ENCODE measurements at regions not wholly inside any gene's neighbourhood (a gene's known extent, or its start where the extent isn't known, plus 50 kb on each side); places are given as distances from the start of the nearest gene placed in this dataset.

DNA sequence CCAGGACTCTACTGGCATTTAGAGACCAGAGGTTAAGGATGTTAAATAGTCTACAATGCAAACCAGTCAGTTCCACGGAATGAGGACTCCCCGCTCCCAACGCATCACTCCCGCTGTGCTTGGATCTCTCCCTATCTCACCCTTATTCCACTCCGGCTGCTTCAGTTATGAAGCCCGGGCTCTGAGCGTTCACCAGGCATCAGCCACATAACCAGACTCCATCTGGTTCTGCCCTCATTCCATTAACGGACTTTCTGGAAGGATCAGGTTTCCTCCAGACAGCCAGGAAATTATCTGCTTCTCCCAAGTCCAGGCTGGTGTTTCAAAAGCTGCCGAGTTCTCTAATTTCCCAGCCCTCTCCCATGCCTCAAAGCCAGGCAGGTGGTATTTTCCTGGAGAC is 499.3 kb downstream of the GLRX3 start:
- no peak for DNase-seq

- no peak for DNase-seq
Observed at GRCh38 chr10:130636313-130636930, 500.2 kb downstream of the GLRX3 start.

GRCh38 chr10:130637089-130637676 is 501.0 kb downstream of the GLRX3 start:
- no peak for DNase-seq

GRCh38 chr10:130638991-130639390 is 502.8 kb downstream of the GLRX3 start:
- no peak for DNase-seq

GRCh38 chr10:130642926-130643325 is 506.7 kb downstream of the GLRX3 start:
- no peak for DNase-seq

GRCh38 chr10:130647341-130647740 is 511.1 kb downstream of the GLRX3 start:
- DNase-seq = no peak

- DNase-seq = no peak
Observed at GRCh38 chr10:130648807-130649206, 512.6 kb downstream of the GLRX3 start.

DNA sequence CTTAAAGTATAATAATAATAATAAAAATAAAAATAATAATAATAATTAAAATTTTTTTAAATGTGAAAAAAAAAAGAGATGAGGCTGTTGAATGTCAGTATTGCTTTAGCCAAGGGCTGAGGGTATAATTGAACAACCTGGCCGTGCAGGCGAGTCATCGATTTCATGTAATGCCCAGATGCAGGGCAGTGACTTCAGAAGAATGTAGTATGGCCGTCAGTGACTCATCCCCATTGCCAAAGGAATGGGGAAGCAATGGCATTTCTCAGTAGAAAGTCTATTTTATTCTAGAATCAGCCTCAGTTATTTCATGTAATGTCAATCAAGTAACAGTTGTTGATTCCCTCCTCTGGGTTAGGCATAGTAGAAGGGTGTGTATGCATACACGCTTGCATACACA is 516.4 kb downstream of the GLRX3 start:
- no peak for DNase-seq

- DNase-seq = no peak
Observed at GRCh38 chr10:130652964-130653578, 516.9 kb downstream of the GLRX3 start.

DNA sequence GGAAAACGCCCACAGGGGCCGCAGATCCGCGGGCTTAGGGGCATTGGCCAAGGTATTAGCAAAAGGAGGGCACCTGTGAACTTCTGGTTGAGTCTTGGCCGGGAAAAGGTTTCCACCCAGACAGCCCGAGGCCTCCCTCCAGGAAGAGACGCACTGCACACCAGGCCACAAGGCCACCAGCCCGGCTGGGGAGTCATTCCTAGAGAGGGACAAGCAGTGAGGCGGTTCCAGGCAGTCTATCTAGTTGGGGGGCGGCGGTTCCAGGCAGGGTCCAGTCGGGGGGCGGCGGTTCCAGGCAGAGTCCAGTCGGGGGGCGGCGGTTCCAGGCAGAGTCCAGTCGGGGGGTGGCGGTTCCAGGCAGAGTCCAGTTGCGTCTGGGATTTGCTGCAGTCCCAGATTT is 518.5 kb downstream of the GLRX3 start:
- DNase-seq = no peak

DNA sequence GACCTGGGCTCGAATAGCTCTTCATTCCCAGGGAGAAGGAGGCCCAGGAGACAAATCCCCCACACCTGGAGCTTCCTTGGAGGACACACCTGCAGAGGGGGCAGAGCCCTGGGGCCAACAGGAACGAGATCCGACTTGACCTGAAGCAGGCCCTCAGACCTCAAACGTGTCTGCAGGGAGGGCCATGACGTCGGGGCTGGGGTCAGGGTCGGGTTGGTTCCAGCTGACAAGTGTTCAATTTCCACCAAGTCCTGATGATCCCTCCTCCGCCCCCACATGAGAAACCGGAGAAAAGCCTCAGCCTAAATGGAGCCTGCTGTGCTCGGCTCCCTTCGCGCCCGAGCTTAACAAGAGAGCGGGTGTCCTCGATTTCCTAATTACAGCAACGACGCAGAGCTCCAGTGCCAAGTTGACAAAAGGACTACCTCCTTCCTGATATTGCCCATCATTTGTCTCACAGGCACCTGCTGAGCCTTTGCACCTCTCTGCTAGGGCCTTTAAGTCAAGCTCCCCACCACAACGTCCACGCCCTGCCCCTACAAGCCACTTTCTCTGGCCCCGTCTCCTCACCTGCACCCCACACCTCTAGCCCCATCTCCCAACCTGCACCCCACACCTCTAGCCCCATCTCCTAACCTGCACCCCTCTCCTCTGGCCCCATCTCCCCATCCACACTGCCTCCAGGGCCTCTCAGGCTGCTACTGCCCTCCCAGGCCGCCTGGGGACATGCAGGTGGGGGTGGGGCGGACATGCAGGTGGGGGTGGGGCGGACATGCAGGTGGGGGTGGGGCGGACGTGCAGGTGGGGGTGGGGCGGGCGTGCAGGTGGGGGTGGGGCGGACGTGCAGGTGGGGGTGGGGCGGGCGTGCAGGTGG is 519.4 kb downstream of the GLRX3 start:
- no peak for DNase-seq

DNA sequence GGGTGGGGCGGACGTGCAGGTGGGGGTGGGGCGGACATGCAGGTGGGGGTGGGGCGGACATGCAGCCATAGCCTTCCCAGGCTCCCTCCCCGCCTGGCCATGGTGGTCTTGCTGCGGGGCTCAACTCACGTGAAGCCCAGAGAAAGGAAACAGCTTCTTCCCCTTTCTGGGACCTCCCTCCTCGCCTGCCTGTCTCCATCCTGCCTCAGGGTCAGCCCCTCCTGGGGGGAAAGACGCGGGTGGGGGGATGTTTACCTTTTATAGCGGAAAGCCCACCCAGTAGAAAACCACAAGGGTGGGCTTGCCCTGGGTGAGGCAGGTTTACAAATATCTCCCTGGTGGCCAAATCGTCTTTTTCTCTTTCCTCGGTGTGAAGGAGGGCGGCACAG is 520.0 kb downstream of the GLRX3 start:
- no peak for DNase-seq

- DNase-seq = no peak
Observed at GRCh38 chr10:130656582-130657133, 520.5 kb downstream of the GLRX3 start.

DNA sequence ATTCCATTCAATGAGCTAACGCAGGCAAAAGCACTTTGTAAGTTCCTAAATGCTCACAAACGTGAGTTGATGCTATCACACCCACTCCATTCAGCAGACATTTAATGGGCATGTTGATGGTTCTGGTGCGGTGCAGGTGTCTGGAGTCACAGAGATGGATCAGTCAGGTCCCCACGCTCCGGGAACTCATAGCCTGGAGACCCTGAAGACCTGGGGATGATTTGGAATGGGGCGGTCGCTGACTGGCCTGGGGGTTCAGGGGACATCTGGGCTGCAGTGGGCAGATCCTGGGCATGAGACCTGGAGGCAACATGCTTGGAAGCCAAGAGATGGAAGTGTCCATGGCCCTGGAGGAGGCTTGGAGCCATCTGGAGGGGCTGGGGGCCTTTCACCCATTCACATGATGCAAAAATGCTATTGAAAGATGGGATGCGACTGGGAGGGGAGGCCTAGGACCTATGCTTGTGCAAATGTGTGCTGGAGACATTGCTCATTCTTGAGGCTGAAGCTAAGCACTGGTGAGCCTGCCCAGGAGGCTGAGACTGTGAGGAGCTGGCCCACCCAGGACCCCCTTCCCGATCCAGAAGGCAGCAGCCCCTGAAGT is 522.6 kb downstream of the GLRX3 start:
- no peak for DNase-seq

DNA sequence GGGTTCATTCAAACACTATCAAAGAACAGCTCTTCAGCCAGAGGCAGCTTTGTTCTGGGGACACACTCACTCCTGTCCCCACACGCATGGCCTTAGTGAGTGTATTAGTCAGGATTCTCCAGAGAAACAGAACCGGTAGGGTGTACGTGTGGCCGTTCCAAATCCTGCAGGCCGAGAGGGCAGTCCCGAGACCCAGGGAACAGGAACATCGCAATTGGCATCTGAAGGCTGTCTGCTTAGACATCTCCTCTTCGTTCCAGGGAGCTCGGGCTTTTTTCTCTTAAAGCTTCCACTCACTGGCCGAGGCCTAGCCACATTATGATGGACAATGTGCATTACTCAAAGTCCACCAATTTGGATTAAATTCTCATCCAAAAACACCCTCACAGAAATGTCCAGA is 523.3 kb downstream of the GLRX3 start:
- DNase-seq = no peak

DNA sequence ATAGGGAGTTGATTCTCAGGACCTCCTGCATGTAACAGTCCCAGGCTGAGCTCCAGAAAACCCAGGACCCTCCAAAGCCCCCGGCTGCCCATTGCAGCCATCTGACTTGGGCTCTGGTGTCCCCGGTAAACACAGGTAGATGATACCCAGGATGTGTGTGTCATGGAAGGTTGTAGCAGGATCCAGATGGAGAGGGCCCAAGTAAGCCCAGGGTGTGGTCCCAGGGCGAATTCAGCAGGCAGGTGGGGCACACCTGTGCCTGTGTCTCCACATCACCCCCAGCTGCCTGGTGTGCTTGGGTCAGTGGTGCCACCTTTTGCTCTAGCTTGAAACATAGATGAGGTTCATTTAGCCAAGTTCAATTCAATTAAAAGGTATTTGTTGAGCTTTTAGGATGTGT is 524.1 kb downstream of the GLRX3 start:
- no peak for DNase-seq

DNA sequence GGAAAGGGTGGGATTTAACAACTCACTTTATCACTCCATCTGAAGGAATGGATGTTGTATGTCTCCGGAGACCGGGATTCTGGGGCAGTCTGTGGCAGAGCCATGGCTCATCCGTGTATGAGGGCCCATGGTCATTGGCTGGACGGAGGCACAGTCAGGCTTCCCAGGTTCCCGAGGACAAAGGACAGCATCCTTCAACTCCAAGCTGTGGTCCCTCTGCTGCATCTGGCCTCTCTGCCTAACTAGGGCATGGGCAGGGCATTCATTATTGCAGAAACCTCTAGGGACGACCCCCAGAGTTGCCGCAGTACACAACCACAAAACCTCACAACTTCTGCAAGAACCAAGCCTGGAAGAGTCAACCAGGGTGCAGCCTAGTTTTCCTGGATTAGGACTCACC is 525.2 kb downstream of the GLRX3 start:
- DNase-seq = no peak

DNA sequence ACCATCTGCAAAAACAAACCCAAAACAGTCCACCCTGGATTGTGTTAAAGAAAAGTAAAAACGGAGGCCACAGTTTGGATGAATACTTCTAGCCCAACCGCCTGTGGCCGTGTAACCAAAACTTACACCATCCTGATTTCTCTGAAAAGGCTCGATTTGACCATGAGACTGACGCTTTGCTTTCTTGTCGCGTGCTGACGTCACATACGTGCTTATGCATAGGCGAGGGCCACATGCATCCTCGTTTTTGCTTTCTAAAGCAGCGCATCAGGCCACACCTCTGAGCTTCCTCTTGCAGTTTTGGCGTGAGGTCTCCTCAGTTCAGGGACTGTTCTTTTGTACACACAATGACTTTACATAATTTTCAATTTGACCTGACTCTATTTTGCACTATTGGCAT is 526.6 kb downstream of the GLRX3 start:
- DNase-seq = no peak

- DNase-seq = no peak
Observed at GRCh38 chr10:130664526-130664925, 528.3 kb downstream of the GLRX3 start.

DNA sequence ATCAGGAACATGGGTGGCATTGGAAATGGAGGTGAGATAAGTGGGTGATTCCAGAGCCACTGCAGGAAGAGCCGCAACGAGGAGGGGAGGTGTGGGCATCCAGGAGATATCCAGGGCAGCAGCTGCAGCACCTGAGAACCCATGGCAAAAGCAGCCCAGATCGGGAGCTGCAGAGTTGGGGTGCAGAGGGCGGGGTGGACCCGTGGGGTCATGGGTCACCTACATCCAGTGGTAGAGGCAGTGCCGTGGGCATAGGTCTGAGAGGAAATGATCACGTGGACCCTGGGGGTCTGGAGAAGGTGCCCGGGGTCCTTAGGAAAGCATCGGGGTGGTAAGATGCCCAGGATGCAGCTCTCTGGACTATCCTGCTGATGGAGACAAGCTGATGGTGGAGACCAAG is 530.0 kb downstream of the GLRX3 start:
- no peak for DNase-seq

GRCh38 chr10:130686689-130687300 is 550.6 kb downstream of the GLRX3 start:
- no peak for DNase-seq

DNA sequence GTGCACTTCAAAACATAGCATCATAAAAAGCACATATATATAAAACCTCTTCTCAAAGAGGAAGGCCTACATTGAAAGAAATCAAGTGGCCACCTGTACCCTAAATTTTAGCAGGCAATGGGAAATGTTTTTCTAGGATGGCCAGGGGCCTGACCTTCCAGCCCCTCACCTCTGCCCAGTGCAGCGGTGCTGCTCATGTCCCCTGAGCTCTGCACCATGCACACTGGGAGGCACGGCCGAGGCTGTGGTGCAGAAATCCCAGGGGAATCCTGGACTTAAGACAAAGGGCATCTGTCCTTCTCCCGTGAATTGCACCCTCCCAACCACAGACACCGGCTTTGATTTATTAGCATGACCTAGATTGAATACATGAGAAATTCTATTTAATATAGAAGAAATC is 551.4 kb downstream of the GLRX3 start:
- DNase-seq = no peak

Data from stimulated activated CD4-positive, alpha-beta T cell treated with anti-CD3 and anti-CD28 coated beads, Interleukin-2, amount 100 ng/mL, for 24 hours (primary cell).